ENCODE measurements at regions not wholly inside any gene's neighbourhood (a gene's known extent, or its start where the extent isn't known, plus 50 kb on each side); places are given as distances from the start of the nearest gene placed in this dataset.

GRCh38 chr4:60020389-60020788 lies 1179.7 kb upstream of the ADGRL3 start:
- no peak for DNase-seq (ENCODE audit: low read depth)

- no peak for DNase-seq (ENCODE audit: low read depth)
These were observed 1166.3 kb upstream of the ADGRL3 start for GRCh38 chr4:60033826-60034225.

- DNase-seq (ENCODE audit: low read depth) = no peak
These were observed 1165.8 kb upstream of the ADGRL3 start for GRCh38 chr4:60034361-60034760.

GRCh38 chr4:60039908-60040307 lies 1160.2 kb upstream of the ADGRL3 start:
- DNase-seq (ENCODE audit: low read depth) = no peak

GRCh38 chr4:60042231-60042652 lies 1157.9 kb upstream of the ADGRL3 start:
- DNase-seq (ENCODE audit: low read depth) = no peak

- no peak for DNase-seq (ENCODE audit: low read depth)
These were observed 1157.2 kb upstream of the ADGRL3 start for GRCh38 chr4:60042941-60043340.

- DNase-seq (ENCODE audit: low read depth) = no peak
These were observed 1121.1 kb upstream of the ADGRL3 start for GRCh38 chr4:60078984-60079383.

GRCh38 chr4:60081839-60082238 lies 1118.3 kb upstream of the ADGRL3 start:
- no peak for DNase-seq (ENCODE audit: low read depth)

- no peak for DNase-seq (ENCODE audit: low read depth)
These were observed 1111.2 kb upstream of the ADGRL3 start for GRCh38 chr4:60088807-60089486.

- no peak for DNase-seq (ENCODE audit: low read depth)
These were observed 1110.4 kb upstream of the ADGRL3 start for GRCh38 chr4:60089546-60090273.

- DNase-seq (ENCODE audit: low read depth) = no peak
These were observed 1103.5 kb upstream of the ADGRL3 start for GRCh38 chr4:60096676-60097075.

- DNase-seq (ENCODE audit: low read depth) = no peak
These were observed 1083.5 kb upstream of the ADGRL3 start for GRCh38 chr4:60116592-60116991.

GRCh38 chr4:60117726-60118323 lies 1082.3 kb upstream of the ADGRL3 start:
- no peak for DNase-seq (ENCODE audit: low read depth)

- no peak for DNase-seq (ENCODE audit: low read depth)
These were observed 1077.3 kb upstream of the ADGRL3 start for GRCh38 chr4:60122820-60123219.

- DNase-seq (ENCODE audit: low read depth) = no peak
These were observed 1071.2 kb upstream of the ADGRL3 start for GRCh38 chr4:60128888-60129287.

- DNase-seq (ENCODE audit: low read depth) = no peak
These were observed 1070.4 kb upstream of the ADGRL3 start for GRCh38 chr4:60129740-60130139.

- no peak for DNase-seq (ENCODE audit: low read depth)
These were observed 1066.8 kb upstream of the ADGRL3 start for GRCh38 chr4:60133375-60133774.

GRCh38 chr4:60134099-60134498 lies 1066.0 kb upstream of the ADGRL3 start:
- no peak for DNase-seq (ENCODE audit: low read depth)

- no peak for DNase-seq (ENCODE audit: low read depth)
These were observed 1045.0 kb upstream of the ADGRL3 start for GRCh38 chr4:60155088-60155487.

GRCh38 chr4:60173103-60173502 lies 1027.0 kb upstream of the ADGRL3 start:
- DNase-seq (ENCODE audit: low read depth) = no peak

GRCh38 chr4:60173718-60174117 lies 1026.4 kb upstream of the ADGRL3 start:
- DNase-seq (ENCODE audit: low read depth) = no peak

- no peak for DNase-seq (ENCODE audit: low read depth)
These were observed 1024.9 kb upstream of the ADGRL3 start for GRCh38 chr4:60175241-60175640.

GRCh38 chr4:60187428-60187827 lies 1012.7 kb upstream of the ADGRL3 start:
- no peak for DNase-seq (ENCODE audit: low read depth)
